Upper lobe of right lung (tissue), 1 donor: ENCODE measurements at regions not wholly inside any gene's neighbourhood (a gene's known extent, or its start where the extent isn't known, plus 50 kb on each side); places are given as distances from the start of the nearest gene placed in this dataset.
"Not testable (repeated sequence)": the region's sequence is repeated elsewhere in the genome, so short reads cannot be mapped to it uniquely, and the experiment has no call there.

Experiments used
- ATAC-seq: fragments of 200-7000 bp; cut with Tn5 transposase; one replicate; pipeline ENCODE4 v1.9.1; 2020; ENCODE audit warnings: mild to moderate bottlenecking, moderate library complexity
- DNase-seq: peaks from one replicate; pipeline ENCODE4 v3.0.0-alpha.2; 2020
- H3K27ac ChIP-seq: fragments of 200-600 bp; one replicate; pipeline ENCODE4 v1.8.0; 2022
- H3K27me3 ChIP-seq: fragments of 200-600 bp; one replicate; pipeline ENCODE4 v1.8.0; 2022; ENCODE audit warnings: mild to moderate bottlenecking
- H3K36me3 ChIP-seq: fragments of 200-600 bp; one replicate; pipeline ENCODE4 v1.8.0; 2022
- H3K4me1 ChIP-seq: fragments of 200-600 bp; one replicate; pipeline ENCODE4 v1.8.0; 2022
- H3K4me3 ChIP-seq: fragments of 200-600 bp; one replicate; pipeline ENCODE4 v1.8.0; 2022; ENCODE audit warnings: mild to moderate bottlenecking
- H3K9me3 ChIP-seq: fragments of 200-600 bp; one replicate; pipeline ENCODE4 v1.8.0; 2022
- intact Hi-C: fragments of 100-400 bp; cut with DNase I; formaldehyde crosslinking; loops from one replicate; pipeline ENCODE4 v1.11.0; 2022
- TF ChIP-seq, protein P1 (sequence below): fragments of 200-600 bp; IDR thresholded peaks from one replicate; pipeline ENCODE4 v1.8.0; 2022; ENCODE audit warnings: antibody characterized with exemption
- donor health status: DM: no; HTN: yes; CAD: no; lungs with severe emphysema.

DNA sequence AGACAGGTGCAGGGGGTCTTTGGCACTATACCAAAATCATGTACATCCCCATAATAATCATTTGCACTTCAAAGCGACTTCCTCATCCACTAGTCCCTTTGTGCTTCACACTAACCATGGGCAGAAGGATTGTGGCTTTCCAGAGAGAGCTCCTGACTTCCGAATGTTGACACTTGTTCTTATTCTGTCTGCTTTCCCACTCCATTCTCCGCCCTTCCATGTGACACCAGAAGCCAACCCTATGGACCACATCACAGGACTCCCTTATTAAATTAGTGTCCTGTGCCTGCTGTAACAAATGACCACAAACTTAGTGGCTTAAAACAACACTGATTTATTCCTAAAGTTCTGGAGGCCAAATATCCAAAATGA is 91.6 kb downstream of the CMC2 start:
- ATAC-seq (no peak), DNase-seq (no peak)
- Histone ChIP-seq H3K4me1 (no peaks in the 10 kb centered on the region), H3K36me3 (no peaks in the 10 kb centered on the region), H3K4me3 (no peak overlapping the region), H3K27me3 (no peaks in the 10 kb centered on the region), H3K27ac (no peak overlapping the region), H3K9me3 (no peaks in the 10 kb centered on the region)
- TF ChIP-seq, protein P1, sequence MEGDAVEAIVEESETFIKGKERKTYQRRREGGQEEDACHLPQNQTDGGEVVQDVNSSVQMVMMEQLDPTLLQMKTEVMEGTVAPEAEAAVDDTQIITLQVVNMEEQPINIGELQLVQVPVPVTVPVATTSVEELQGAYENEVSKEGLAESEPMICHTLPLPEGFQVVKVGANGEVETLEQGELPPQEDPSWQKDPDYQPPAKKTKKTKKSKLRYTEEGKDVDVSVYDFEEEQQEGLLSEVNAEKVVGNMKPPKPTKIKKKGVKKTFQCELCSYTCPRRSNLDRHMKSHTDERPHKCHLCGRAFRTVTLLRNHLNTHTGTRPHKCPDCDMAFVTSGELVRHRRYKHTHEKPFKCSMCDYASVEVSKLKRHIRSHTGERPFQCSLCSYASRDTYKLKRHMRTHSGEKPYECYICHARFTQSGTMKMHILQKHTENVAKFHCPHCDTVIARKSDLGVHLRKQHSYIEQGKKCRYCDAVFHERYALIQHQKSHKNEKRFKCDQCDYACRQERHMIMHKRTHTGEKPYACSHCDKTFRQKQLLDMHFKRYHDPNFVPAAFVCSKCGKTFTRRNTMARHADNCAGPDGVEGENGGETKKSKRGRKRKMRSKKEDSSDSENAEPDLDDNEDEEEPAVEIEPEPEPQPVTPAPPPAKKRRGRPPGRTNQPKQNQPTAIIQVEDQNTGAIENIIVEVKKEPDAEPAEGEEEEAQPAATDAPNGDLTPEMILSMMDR, result no peak
- intact Hi-C loops, result no loop called here

DNA sequence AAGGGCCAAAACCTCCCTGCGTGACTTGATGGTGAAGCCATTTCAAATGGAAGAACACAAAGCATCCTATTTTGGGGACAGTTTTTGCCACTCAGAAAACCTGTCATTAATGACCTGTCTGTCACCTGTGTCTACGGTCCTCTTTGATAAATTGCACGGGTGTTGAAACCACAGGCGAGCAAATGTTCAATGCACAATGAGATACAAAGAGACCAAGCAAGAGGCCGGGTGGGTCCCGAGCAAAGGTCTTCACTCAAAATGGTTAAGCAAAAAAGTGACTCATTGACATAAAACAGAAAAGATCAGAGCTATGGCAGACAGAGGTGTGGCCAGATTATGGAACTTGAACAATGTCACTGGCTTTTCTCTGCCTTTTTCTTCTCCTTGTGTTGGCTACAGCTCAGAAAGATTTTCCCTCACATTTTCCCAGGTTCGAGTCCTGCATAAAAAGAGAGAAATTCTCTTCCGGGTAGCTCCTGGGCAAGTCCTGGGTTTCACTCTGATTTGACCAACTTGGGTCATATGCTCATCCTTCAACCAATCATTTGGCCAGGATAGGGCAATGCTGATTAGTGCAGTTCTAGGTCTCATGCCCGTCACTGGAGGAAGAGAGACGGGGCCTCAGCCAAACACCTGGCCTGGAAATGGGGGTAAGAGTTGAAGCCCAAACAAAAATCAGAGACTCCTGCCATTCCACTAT is 92.2 kb downstream of the CMC2 start:
- H3K27ac ChIP-seq, result no peak overlapping the region
- no peak overlapping the region for H3K4me3 ChIP-seq
- H3K36me3 ChIP-seq, result no peaks in the 10 kb centered on the region
- intact Hi-C loops, result no loop called here
- no peak for ATAC-seq
- no peaks in the 10 kb centered on the region for H3K4me1 ChIP-seq
- DNase-seq, result no peak
- H3K27me3 ChIP-seq, result no peaks in the 10 kb centered on the region
- TF ChIP-seq, protein P1, result no peak
- H3K9me3 ChIP-seq, result no peaks in the 10 kb centered on the region

DNA sequence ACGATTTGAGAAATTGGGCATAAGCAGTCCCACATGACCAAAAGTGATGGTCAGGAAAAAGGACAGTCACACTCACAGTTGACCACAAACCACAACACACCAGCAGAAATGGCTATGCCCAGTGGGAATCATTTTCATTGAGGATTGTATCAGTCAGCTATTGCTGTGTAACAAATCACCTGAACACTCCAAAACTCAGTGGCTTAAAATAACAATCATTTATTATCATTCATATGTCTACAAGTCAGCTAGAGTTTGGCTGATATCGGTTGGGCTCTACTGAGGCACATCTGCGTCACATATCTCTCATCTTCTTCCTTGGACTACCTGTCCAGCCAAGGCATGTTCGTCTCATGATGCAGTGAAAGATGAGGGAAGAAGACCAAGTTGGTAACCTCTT is 93.3 kb downstream of the CMC2 start:
- intact Hi-C loops, result no loop called here
- TF ChIP-seq, protein P1, result no peak
- Histone ChIP-seq H3K4me3 (no peak overlapping the region), H3K9me3 (no peaks in the 10 kb centered on the region), H3K4me1 (no peaks in the 10 kb centered on the region), H3K36me3 (no peaks in the 10 kb centered on the region), H3K27me3 (no peaks in the 10 kb centered on the region), H3K27ac (no peak overlapping the region)
- DNase-seq (no peak), ATAC-seq (no peak)

- intact Hi-C loops, result no loop called here
- TF ChIP-seq, protein P1, result no peak
- Histone ChIP-seq H3K4me1 (no peaks in the 10 kb centered on the region), H3K36me3 (no peaks in the 10 kb centered on the region), H3K27me3 (no peaks in the 10 kb centered on the region), H3K9me3 (no peaks in the 10 kb centered on the region), H3K4me3 (no peak overlapping the region), H3K27ac (no peak overlapping the region)
- DNase-seq (no peak), ATAC-seq (no peak)
Measured at GRCh38 chr16:80912651-80913050, 94.0 kb downstream of the CMC2 start.

DNA sequence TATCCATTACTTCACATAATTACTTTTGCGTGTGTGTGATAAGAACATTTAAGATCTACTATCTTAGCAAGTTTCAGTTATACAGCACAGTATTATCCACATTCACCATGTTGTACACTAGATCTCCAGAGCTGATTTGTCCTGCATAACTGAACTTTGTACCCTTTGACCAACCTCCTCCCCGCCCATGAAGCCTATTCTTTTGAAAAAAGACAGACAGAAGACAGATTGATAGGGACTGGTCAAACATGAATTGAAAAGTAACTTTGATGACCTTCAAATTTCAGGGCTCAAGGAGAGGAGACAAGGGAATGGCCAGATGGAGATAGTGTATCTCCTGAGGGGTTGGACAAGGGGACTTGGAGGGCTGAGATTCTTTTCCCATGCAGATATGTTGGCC is 96.3 kb downstream of the CMC2 start:
- Histone ChIP-seq H3K27me3 (no peaks in the 10 kb centered on the region), H3K4me1 (no peaks in the 10 kb centered on the region), H3K4me3 (no peak overlapping the region), H3K27ac (no peak overlapping the region), H3K9me3 (no peaks in the 10 kb centered on the region), H3K36me3 (no peaks in the 10 kb centered on the region)
- intact Hi-C loops, result no loop called here
- DNase-seq (no peak), ATAC-seq (no peak)
- TF ChIP-seq, protein P1, result no peak

DNA sequence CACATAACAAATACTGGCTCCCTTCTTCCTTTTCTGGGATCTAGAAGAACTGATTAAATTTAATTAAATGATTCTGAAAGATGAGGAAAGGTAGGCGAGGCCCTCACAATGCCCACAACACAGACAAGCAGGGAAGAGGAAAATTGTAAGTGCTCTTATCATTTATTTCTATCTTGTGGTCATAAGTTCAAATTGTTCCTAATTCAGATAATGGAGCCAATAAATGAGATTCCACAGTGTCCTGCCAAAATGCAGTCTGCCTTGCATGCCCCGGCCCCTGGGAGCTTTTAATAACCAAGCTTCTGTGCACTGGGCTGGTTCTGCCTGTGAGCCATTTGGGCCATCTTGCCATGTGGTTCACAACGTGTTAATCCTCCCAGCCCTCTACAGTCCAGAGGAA is 97.0 kb downstream of the CMC2 start:
- ATAC-seq (no peak), DNase-seq (no peak)
- Histone ChIP-seq H3K4me3 (no peak overlapping the region), H3K27me3 (no peaks in the 10 kb centered on the region), H3K9me3 (no peaks in the 10 kb centered on the region), H3K27ac (no peak overlapping the region), H3K36me3 (no peaks in the 10 kb centered on the region), H3K4me1 (no peaks in the 10 kb centered on the region)
- TF ChIP-seq, protein P1, result no peak
- intact Hi-C loops, result no loop called here

- H3K36me3 ChIP-seq, ATAC-seq, H3K27ac ChIP-seq, H3K27me3 ChIP-seq, H3K4me3 ChIP-seq, intact Hi-C loops, DNase-seq, H3K4me1 ChIP-seq, H3K9me3 ChIP-seq: not testable (repeated sequence)
Measured at GRCh38 chr16:80906169-80906568, 100.5 kb downstream of the CMC2 start.
